Right lobe of liver (tissue), 6 donors: ENCODE measurements at regions not wholly inside any gene's neighbourhood (a gene's known extent, or its start where the extent isn't known, plus 50 kb on each side); places are given as distances from the start of the nearest gene placed in this dataset.

Experiments
- ATAC-seq, 4 donors: fragments of 200-7000 bp; cut with Tn5 transposase; one replicate each; pipeline ENCODE4 v1.9.1; 2020; ENCODE audit warnings: mild to moderate bottlenecking in 4 of 4, moderate library complexity in 4 of 4
- DNase-seq, 3 donors: peaks; one replicate each; pipeline ENCODE4 v3.0.0-alpha.2; 2020
- H3K27ac ChIP-seq, 3 donors: fragments of 200-600 bp; one replicate each; pipeline ENCODE4 v1.8.0; 2022
- H3K27me3 ChIP-seq, 2 donors: fragments of 200-600 bp; one replicate each; pipeline ENCODE4 v1.8.0; 2022
- H3K36me3 ChIP-seq, 4 donors: fragments of 200-600 bp; sonication (generic) in 1 of 4; one replicate each; pipeline versions ENCODE4 v1.5.1 to v1.8.0; 2017 to 2022; ENCODE audit warnings: control low read depth in 1 of 4
- H3K4me1 ChIP-seq, 4 donors: fragments of 200-600 bp; sonication (generic) in 1 of 4; one replicate each; pipeline versions ENCODE4 v1.5.1 to v1.8.0; 2017 to 2022; ENCODE audit warnings: control low read depth in 1 of 4
- H3K4me3 ChIP-seq, 3 donors: fragments of 200-600 bp; one replicate each; pipeline ENCODE4 v1.8.0; 2022
- H3K9me3 ChIP-seq, 4 donors: fragments of 200-600 bp; sonication (generic) in 1 of 4; one replicate each; pipeline versions ENCODE4 v1.5.1 to v1.8.0; 2017 to 2022; ENCODE audit warnings: control low read depth in 1 of 4
- POLR2A ChIP-seq: fragments of 450-650 bp; IDR thresholded peaks from one replicate; pipeline ENCODE4 v1.6.1; 2017; ENCODE audit warnings: antibody characterized with exemption, mild to moderate bottlenecking
- WGBS: methylation state at CpG from one replicate; pipeline ENCODE4 v1.1.6; 2018; ENCODE audit warnings: low coverage, low lambda C conversion rate; ENCODE audit not compliant: insufficient coverage; ENCODE audit errors: missing lambda C conversion rate; 5-methylcytosine and 5-hydroxymethylcytosine counted together
- intact Hi-C, 2 donors: fragments of 100-400 bp; cut with DNase I; formaldehyde crosslinking; loops; one replicate each; pipeline versions ENCODE4 v1.11.2 to v1.14.1; 2022
- TF ChIP-seq, protein P1 (sequence below), 4 donors: fragments of 200-600 bp in 3 of 4; fragments of 450-650 bp in 1 of 4; IDR thresholded peaks; one replicate each; pipeline versions ENCODE4 v1.5.1 to v1.8.0; 2016 to 2022; ENCODE audit warnings: antibody characterized with exemption in 4 of 4, mild to moderate bottlenecking in 2 of 4
- donor health status: DM: no; HTN: yes; CAD: no.
- donor health status: DM: no; HTN: no; CAD: no.
- donor health status: DM: no; HTN: no; CAD: no.
- donor health status: DM: no; HTN: yes; CAD: no.
- donor health status: DM: no; HTN: yes; CAD: no.

DNA sequence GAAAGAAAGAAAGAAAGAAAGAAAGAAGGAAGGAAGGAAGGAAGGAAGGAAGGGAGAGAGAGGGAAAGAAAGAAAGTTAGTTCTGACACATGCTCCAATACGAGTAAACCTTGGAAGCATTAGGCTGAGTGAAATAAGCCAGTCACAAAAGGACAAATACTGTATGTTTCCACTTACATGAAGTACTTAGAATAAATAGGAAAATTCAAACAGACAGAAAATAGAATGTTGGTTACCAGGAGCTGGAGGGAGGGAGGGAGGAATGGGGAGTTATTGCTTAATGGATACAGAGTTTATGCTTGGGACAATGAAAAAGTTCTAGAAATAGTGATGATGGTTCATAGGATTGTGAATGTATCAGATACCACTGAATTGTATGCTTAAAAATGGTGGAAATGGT is 75.2 kb upstream of the CDH4 start:
- H3K4me1 ChIP-seq = no peaks in the 10 kb centered on the region
- intact Hi-C loops = no loop called here
- no peak overlapping the region for H3K4me3 ChIP-seq
- no peaks in the 10 kb centered on the region for H3K9me3 ChIP-seq
- H3K36me3 ChIP-seq = no peaks in the 10 kb centered on the region
- WGBS = 20% methylated on average over 1 of the region's 1 CpG
- H3K27me3 ChIP-seq = no peaks in the 10 kb centered on the region
- DNase-seq (no peak), ATAC-seq (no peak)
- TF ChIP-seq POLR2A = no peak
- TF ChIP-seq, protein P1, sequence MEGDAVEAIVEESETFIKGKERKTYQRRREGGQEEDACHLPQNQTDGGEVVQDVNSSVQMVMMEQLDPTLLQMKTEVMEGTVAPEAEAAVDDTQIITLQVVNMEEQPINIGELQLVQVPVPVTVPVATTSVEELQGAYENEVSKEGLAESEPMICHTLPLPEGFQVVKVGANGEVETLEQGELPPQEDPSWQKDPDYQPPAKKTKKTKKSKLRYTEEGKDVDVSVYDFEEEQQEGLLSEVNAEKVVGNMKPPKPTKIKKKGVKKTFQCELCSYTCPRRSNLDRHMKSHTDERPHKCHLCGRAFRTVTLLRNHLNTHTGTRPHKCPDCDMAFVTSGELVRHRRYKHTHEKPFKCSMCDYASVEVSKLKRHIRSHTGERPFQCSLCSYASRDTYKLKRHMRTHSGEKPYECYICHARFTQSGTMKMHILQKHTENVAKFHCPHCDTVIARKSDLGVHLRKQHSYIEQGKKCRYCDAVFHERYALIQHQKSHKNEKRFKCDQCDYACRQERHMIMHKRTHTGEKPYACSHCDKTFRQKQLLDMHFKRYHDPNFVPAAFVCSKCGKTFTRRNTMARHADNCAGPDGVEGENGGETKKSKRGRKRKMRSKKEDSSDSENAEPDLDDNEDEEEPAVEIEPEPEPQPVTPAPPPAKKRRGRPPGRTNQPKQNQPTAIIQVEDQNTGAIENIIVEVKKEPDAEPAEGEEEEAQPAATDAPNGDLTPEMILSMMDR (IDR thresholded peaks at IDR 0.05) = no peak
- H3K27ac ChIP-seq = no peak overlapping the region

DNA sequence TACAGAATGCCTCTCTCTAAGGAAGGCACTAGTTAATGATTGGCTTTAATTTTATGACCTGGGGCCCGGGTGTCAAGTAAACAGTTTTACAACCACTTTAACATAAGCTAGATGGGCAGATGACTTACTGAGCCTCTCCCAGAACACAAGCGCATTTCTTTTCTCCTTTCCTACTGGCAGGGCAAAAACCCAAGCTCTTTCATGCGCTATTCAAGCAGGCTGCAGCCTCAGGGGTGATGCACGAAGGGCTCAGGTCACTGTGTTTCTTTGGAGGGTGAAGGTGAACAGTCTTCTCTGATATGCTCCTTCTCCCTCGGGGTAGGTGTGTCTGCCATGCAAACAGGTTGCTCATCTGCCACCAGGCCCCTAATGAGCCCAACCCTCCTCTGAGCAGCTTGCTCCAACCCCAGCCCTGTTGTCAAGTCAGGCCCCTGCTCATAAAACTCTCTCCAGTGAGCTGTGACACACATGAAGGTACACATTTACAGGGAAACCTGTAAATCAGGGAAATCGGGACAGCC is 73.5 kb upstream of the CDH4 start:
- no peaks in the 10 kb centered on the region for H3K27me3 ChIP-seq
- H3K36me3 ChIP-seq = no peaks in the 10 kb centered on the region
- no peak overlapping the region for H3K27ac ChIP-seq
- TF ChIP-seq, protein P1 (IDR thresholded peaks at IDR 0.05) = no peak
- DNase-seq (no peak), ATAC-seq (no peak)
- no peaks in the 10 kb centered on the region for H3K9me3 ChIP-seq
- intact Hi-C loops = no loop called here
- no peak overlapping the region for H3K4me3 ChIP-seq
- 27% methylated on average over 5 of the region's 6 CpGs for WGBS
- H3K4me1 ChIP-seq = no peaks in the 10 kb centered on the region

DNA sequence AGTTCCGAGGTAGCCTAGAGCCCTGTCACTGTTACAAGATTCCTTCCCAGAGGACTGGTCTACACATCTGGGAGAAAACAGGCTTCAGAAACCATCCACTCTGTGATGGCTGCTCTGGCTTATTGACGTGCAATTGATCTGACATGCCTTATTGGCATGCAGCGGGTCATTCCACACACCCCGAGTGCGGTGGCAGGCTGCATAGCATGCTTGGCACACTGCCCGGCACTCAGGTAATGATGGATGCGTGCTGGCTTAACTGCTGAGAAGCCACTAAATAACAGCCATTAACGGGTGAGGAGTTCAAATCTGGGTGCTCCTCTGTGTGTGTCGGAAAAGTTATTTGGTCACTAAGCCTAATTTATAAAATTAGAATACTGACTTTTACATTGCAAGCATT is 67.9 kb upstream of the CDH4 start:
- H3K4me3 ChIP-seq = no peak overlapping the region
- H3K27me3 ChIP-seq = no peaks in the 10 kb centered on the region
- ATAC-seq (no peak), DNase-seq (no peak)
- 71% methylated on average over 7 of the region's 9 CpGs for WGBS
- no peaks in the 10 kb centered on the region for H3K9me3 ChIP-seq
- intact Hi-C loops = no loop called here
- H3K27ac ChIP-seq = no peak overlapping the region
- TF ChIP-seq, protein P1 (IDR thresholded peaks at IDR 0.05) = no peak
- no peak for TF ChIP-seq POLR2A
- H3K4me1 ChIP-seq = no peaks in the 10 kb centered on the region
- no peaks in the 10 kb centered on the region for H3K36me3 ChIP-seq

DNA sequence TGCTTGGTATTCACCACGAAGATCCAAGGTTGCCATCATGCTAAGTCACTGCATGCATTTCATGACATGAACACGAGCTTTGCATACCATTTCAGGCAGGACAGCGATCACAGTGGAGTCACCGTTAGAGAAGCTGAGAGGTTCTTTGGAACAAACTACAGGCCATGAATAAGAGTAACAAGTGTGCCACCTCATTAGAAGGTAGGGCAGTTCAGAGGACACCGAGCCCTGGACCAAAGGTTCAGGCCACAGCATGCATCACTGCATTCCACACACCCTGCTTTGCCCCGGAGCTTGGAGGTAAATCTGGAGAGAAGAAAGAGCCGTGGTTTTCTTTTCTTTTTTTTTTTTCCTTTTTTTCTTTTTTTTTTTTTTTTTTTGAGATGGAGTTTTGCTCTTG is 66.9 kb upstream of the CDH4 start:
- TF ChIP-seq, protein P1 (IDR thresholded peaks at IDR 0.05) = no peak
- TF ChIP-seq POLR2A = no peak
- intact Hi-C loops = no loop called here
- Histone ChIP-seq H3K4me1 (no peaks in the 10 kb centered on the region), H3K27ac (no peak overlapping the region), H3K9me3 (no peaks in the 10 kb centered on the region), H3K36me3 (no peaks in the 10 kb centered on the region), H3K27me3 (no peaks in the 10 kb centered on the region), H3K4me3 (no peak overlapping the region)
- DNase-seq (no peak), ATAC-seq (no peak)
- 62% methylated on average over 7 of the region's 7 CpGs for WGBS
